Hematopoietic multipotent progenitor cell treated with erythropoietin and hydrocortisone succinate and interleukin-3 and kit ligand, for 6 days (in vitro differentiated cells): ENCODE measurements at regions not wholly inside any gene's neighbourhood (a gene's known extent, or its start where the extent isn't known, plus 50 kb on each side); places are given as distances from the start of the nearest gene placed in this dataset.

Source experiments
- DNase-seq: peaks from one replicate; pipeline ENCODE4 v3.0.0-alpha.2; 2015

DNA sequence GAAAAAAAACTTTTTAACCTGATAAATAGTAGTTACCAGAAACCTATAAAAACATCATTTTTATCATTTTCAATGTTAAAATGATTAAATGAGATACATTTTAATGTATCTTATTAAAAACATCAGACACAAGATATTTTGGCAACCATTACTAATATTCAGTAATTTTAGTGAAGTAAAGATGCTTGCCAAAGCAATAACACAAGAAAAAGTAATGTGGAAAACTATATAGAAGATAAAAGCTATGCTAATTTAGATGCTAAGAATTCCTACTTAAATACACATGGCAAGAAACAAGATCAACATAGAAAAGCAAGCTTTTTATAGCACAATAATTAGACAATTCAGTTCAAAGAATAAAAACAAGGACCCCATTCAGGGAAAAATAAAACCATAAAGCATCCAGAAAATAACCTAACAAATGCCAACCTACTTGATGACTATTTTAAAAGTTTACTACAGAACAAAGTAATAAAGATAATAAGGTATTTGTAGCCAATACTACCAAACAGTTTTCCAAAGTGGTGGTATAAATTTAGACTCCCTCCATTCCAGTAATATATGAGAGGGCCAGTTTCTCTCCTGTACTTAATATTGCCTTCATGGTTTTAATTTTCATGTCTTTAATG, 489.5 kb downstream of the CDH2 start:
- no peak for DNase-seq

DNA sequence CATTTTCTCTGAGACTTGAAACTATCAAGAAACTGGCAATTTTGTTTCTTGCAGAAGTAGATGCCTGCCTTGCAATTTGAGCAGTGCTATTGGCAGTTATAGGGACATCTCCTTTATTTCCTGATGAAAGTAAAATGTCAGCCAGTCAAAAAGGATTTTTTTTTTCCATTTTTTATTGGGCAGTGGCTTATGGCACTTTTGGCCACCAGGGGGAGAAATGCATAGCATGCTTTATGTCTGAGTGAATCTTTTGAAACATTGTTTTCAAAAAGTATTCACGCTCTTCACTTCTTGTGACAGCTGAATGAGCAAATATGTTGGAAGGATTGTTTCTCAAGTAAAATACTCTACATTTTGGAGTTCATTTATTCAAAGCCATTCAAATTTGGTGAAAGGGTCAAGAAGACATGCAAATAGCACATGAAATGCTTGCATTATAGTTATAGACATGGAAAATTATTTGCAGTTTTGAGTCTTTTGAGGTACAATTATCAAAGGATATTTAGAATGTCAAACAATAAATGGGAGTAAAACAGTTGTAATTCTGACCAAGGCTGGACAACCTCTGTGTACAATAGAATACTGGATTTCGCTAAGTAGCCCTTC, 491.0 kb downstream of the CDH2 start:
- peak; percentile 57 for DNase-seq

DNA sequence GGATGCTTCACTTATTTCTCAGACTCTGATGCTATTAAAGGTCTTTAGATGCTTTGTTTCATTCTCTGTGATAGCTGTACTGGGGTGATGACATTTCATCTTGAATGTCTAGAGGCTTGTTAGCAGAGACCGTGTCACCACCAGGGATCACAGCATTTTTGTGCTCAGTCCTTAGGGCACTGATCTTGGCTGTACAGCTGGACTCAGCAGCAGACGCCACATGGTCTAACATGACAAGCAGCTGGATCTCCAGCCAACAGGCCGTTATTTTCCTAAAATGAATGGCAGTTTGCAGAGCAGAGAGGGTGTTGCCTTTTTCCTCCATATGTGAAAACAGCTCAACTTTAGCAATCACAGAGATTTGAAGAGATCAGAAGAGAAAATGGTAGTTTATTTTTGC, 491.8 kb downstream of the CDH2 start:
- no peak for DNase-seq

DNA sequence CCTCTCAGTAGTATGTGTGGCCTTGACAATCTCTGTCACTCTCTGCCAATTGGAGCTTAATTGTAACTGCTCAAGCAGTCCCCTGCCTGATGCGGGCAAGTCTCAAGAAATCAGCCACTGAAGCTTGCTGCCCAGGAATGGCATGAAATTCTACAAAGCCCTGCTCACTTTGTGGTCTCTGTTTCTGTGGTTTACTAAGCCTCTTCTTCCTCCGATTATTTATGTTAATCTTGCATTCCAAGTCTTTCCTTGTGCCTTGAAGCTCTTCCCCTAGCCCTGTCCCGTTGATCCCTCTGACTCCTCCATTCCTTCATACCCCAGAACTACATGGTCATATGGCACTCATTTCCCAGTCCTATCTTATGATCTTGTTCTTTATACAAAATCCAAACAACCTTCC, 489.3 kb upstream of the CHST9 start:
- no peak for DNase-seq

DNA sequence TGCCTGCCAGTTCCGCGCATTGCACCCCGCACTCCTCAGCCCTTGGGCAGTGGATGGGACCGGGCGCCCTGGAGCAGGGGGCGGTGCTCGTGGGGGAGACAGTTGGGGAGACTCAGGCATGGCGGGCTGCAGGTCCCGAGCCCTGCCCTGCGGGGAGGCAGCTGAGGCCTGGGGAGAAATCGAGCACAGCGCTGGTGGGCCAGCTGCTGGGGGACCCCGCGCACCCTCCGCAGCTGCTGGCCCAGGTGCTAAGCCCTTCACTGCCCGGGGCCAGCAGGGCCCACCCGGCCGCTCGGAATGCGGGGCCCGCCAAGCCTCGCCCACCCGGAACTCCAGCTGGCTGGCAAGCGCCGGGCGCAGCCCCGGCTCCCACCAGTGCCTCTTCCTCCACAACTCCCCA, 488.8 kb upstream of the CHST9 start:
- no peak for DNase-seq

DNA sequence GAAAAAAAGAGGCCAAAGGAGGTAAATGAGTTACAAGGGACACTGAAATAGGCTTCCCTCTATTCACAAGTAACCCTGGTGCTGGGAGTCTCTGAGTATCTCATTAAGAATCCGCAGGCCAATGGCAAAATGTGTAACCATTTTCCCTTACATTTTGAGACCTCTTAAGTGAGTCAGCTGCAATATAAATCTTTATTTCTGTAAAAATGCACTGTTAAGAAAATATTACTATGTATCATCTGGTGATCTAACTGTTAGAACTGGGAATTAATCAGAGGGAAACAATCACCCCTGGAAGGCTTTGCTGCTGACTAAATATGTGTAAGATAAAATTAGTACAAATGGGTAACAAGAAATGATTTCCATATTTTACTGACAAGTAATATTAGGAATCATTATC, 483.1 kb upstream of the CHST9 start:
- no peak for DNase-seq

DNA sequence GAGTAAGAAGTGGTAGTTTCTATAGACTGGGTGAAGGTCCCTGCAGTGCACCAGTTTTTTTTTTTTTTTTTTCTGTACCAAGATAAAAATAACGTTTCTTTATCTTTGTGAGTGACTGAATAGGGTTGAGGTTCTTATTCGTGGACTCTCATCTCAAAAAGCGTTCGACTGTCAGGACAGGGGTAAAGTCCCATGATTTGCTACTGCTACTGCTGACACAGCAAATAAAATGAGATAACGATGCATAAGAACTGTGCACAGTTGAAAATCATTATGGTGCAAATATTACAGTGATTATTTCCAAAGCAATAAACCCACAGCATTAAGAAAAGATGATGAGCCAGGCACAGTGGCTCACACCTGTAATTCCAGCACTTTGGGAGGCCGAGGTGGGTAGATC, 482.0 kb upstream of the CHST9 start:
- no peak for DNase-seq

GRCh38 chr18:27666016-27666415, 480.9 kb upstream of the CHST9 start:
- no peak for DNase-seq

DNA sequence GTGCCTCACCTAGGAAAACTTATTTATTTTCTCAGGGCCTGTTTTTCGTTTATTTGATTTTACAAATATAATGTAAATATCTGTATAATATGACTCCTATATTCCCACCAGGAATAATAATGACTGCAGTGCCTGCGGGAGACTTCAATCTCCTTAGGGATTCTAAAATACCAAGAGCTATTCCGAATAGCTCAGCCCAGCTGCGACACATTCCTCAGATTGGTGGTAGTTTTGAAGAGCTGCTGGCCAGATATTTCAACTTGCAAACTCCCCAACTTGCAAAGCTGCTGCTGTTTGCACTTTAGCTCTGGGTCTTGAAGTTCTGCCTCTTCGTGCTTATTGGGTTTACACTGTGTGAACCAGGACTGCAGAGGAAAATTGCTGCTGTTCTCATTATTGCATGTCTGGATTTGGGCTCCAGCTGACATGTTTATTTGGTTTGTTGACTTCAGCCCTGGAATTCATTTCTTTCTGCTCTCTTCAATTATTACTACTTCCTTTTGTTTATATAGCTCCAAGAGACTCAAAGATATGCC, 480.2 kb upstream of the CHST9 start:
- no peak for DNase-seq

DNA sequence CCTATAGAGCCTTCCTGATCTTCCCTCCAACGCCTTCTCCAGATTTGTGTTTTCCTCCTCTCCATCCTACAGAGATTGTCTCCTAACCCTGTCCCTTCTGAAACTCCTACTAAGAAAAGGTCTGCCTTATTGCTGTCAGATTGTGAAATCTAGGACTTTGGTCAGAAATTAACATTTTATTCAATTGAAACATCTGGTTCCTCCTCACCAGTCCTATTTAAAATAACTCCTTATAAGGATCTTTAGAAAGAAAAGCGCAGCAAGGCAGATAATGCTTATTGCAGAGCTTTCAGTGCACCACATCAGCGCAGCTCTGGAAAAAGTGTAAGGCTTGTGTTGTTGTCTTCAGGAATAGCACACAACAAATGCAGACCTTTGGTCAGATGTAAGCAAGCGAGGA, 477.8 kb upstream of the CHST9 start:
- DNase-seq: no peak

DNA sequence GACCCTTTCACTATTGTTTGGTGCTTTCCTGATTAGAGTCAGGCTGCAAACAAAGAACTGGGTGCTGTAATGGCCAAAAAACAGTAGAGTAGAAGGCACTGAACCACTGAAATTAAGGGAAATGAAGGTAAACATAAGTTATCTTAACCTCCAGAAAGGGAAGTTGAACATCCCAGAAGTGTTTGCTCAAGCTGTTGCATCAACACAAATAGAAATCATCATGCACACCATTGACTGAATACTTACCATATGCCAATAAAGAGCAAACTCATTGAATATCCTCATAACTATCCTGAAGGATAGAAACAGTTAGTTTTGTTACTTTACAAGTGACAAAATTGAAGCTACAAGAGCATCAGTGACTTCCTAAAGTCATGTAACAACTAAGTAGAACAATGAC, 477.4 kb upstream of the CHST9 start:
- no peak for DNase-seq

DNA sequence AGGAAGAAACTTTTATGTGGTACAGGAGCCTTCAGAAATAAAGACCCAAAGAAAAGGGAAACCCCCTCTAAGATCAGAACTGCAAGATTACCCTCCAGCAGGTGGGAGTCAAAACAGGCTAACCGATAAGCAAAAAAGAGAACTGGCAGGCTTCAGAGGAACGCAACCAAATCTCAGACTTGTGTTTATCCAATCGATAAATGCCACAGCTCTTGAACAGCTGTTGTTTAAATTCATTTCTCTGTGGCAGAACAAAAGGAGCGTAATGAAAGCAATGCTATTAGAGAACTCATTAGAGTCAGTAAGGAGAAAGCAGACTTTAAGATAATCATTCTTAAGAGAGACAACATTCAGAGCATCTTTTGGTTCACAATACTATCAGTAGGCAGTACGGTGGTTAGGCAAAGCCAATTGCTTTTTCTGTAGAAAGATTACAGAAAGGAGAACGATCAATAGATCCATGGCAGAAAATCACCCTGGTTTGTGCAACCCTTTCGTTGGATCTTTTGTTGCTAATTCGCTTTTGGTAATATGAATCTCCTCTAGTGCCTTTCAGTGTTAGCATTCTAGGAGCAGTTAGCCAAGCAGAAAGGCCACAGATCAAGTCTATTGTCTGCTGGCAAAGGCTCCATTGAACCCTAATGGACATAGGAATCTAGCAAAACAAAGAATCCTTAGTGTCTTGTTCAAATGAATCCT, 476.4 kb upstream of the CHST9 start:
- no peak for DNase-seq

DNA sequence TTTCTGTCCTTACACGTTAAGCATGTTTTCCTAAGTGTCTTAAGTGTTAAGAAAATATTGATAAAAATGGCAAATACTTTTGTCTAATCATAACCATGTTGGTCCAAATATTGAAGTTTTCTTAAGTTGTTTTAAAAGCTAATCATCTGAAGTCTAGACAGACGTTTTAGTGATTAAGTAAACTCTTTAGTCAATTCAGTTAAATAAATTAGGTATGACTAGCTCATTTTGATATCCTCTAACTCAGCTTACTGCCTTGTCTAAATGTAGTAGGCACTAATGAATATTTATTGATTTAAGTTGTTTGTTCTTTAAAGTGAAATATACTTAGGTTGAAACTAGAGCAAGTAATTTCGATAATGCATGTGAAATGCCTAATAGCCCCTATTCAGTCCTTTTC, 471.8 kb upstream of the CHST9 start:
- no peak for DNase-seq

GRCh38 chr18:27656167-27656778, 471.2 kb upstream of the CHST9 start:
- DNase-seq: no peak

- no peak for DNase-seq
These were observed 468.1 kb upstream of the CHST9 start for GRCh38 chr18:27653247-27653646.

- DNase-seq: no peak
These were observed 467.5 kb upstream of the CHST9 start for GRCh38 chr18:27652480-27653121.

DNA sequence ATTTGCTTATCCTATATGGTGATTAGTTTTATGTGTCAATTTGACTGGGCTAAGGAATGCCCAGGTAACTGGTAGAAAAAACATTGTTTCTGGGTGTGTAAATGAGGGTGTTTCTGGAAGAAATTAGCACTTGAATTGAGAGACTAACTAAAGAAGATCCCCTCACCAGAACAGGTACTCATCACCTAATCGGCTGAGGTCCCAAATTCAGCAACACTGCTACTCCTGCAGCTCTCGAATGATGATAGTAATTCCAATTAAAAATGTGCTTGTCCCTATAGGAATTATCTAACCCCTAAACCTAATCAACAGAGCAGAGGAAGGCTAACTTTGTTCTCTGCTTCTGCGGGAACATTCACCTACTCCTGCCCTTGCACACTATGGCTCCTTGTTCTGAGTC, 464.5 kb upstream of the CHST9 start:
- no peak for DNase-seq

DNA sequence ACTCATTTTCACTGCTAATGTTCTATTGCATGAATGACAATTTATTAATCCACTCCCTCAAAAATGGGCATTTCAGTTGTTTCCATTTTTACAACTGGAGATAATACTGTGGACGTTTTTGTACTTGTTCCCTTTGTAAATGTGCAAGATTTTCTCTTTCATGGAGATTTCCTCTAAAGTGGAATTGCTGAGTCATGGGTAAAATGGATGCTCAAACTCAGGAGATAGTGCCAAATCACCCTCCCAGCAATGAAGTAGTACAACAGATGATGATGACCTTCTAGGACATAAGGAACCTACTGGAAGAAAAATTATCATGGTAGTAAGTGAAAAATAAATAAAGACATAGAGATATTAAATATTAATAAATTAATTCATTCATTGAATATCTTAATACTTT, 460.8 kb upstream of the CHST9 start:
- no peak for DNase-seq

DNA sequence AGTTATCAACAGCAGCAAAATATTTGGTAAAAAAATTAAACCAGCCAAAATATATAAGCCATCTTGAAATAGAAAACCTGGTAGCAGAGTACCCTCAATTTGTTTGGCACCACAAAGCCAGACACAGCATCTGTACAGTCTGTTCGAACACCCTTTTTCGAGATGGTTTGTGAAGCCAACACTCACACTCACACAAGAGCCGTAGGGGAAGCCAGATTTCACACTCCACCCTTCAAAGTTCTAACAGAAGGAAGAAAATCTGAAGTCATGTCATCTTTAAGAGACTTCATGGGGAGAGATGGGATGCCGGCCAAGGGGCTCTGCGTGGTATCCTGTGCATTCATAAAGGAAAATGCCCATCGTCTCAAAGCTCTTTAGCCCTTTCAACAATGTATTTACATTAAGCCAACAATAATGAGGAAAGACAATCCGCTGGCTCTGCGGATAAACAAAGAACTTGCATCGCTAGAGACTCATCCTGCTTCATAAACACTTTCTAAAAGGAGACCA, 451.5 kb upstream of the CHST9 start:
- no peak for DNase-seq

GRCh38 chr18:27632706-27633105, 447.6 kb upstream of the CHST9 start:
- no peak for DNase-seq

DNA sequence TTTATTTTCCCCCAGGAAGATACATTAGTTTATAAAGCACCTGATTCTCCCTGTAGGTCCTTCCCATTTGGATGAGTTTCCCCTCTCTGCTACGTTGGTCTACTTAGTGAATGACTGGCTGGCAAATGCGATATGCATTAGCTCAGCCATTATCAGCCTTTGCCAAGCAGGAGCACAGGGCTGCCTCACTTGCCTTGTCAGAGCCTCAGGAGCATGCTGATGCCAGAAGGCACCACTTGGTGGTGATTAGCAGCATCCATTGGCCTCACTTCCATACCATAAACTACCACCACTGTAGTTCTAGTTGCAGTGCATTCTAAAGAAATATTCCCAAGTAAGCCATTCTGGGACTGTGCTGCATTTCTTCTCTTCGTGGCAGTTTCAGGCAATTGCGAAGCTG, 442.8 kb upstream of the CHST9 start:
- no peak for DNase-seq

GRCh38 chr18:27621236-27621890, 436.3 kb upstream of the CHST9 start:
- no peak for DNase-seq

- no peak for DNase-seq
These were observed 434.8 kb upstream of the CHST9 start for GRCh38 chr18:27619906-27620305.
